ENCODE measurements at regions not wholly inside any gene's neighbourhood (a gene's known extent, or its start where the extent isn't known, plus 50 kb on each side); places are given as distances from the start of the nearest gene placed in this dataset.

DNA sequence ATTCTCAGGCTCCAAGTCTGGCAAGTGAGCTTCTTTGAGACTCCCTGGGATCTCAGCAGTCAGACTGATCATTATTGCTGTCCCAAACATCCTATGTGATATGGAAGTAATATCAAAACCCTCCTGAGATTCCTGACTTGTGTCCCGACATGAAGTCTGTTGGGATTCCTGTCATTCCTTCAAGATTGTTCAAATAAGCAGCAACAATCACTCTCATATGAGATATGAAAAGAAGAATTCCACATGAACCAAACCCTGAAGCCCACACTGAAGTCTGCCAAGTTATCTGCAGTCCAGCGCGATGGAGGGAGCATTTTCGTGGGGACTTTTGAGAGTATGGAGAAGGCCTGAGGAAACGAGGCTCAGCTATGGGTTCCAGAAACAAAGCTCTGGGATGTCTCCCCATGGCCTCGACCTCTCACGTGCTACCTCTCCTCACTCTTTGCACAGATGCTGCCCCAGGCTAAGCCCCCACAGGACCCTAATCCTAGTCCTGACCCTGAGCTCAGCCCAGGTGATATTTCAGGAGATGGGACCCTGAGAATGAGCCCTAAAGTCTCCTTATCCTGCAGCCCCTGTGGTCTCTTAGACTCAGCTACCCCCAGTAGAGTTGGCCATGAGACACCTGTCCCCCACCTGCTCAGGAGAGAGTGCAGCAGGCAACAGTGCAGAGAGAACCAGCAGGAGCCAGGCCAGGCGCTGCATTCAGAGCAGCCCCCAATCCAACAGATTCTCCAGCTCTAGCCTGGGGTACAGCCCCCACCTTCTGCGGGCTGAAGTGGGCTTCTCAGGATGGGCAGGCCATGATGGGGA is 100.2 kb downstream of the GGTLC2 start:
- no peak for DNase-seq (ENCODE audit: low read depth)

DNA sequence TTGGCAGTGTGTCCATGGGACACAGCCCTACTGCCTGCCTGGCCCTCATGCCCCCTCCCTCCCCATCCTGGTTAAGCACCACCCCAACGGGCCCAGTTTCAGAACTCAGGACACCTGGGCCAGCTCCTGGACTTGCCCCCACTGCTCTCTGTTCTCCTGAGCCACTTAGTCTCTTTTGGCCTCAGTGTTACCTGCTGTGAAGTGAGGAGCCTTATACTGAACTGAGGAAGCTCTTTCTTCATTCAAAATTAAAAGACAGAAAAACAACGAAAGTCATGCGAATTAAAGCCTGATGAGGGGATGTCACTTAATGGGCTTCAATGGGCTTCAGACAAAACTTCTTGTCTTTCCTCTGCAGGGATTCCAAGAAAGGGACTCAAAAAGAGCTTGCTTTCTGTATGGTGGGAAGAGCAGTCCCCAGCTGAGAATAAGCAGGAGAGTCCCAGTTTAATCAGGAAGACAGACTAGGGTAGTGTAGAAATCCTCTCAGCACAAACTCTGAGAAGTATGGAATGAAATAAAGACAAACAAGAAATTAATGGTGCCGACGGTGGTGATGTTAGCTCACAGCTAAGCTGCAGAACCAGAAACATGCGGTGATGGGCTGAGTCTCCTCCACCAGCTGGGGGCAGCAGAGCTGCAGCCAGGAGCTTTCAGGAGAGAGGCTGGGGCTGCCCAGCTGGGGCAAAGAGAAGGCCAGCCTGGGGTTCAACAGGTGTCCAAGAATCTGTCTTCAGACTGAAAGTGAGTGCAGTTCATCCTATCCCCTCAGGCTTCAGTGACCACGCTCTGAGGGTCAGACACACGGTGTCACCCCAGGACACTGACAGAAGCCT is 101.0 kb downstream of the GGTLC2 start:
- peak; percentile 15 for DNase-seq (ENCODE audit: low read depth)

- no peak for DNase-seq (ENCODE audit: low read depth)
These were observed 101.9 kb downstream of the GGTLC2 start for GRCh38 chr22:22746061-22746962.

GRCh38 chr22:22746963-22747933 is 102.8 kb downstream of the GGTLC2 start:
- no peak for DNase-seq (ENCODE audit: low read depth)

GRCh38 chr22:22748297-22748743 is 103.9 kb downstream of the GGTLC2 start:
- DNase-seq (ENCODE audit: low read depth): peak; percentile 44

GRCh38 chr22:22748756-22749155 is 104.3 kb downstream of the GGTLC2 start:
- DNase-seq (ENCODE audit: low read depth): no peak

DNA sequence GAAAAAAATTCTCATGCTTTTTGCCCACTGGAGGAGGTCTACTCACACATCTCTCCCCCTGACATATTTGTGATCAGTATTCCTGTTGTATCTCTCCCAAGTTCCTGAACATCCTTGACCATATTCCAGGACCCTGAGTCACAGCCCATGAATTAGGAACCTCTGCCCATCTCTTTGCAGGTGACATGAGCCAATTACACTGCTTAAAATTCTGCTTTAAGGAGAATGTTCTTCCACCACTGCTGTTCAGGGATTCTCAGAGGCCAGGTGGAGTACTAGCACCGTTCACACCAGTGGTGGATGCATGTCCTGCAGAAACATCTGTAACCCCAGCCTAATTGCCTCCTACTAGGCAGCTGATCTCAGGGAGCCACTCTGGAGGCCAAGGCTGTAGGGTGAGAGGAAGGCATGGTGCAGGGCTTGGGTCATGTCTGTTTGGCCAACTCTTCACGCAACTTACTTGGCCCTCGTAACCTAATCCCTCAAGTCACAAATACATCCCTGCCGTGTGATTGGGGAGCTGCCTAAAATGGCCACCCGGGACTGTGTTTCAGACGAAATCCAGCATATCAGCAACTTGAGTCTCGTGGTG is 104.8 kb downstream of the GGTLC2 start:
- DNase-seq (ENCODE audit: low read depth): no peak

DNA sequence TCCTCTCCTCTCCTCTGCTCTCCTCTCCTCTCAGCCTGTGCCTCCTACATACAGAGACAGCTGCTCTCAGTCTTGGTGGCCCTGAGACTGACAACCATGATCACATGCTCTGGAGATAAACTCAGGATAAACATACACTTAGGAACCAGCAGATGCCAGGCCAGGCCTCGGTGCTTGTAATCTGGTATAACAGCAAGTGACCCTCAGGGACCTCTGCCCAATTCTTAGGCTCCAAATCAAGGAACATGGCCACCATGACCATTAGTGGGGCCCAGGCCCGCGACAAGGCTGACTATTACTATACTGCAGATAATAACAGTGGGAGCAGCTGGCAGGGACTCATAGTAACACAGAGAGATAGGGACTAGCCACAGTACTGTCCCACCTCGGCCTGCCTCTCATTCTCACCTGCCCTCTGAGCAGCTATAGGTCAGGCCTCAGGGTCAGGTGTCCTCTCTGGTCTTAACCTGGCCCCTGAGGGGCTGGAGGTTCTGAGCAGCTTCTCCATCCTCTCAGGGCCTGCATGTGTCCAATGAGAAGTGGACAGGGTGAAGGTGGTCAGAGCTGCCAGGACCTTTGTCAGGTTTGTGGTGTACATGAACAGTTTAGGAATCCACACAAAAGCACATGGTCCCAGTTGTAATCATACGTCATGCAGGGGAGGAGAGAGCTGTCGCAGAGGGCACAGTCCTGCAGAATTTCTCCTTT is 106.1 kb downstream of the GGTLC2 start:
- DNase-seq (ENCODE audit: low read depth): no peak

- DNase-seq (ENCODE audit: low read depth): no peak
These were observed 106.7 kb downstream of the GGTLC2 start for GRCh38 chr22:22751043-22751603.

- no peak for DNase-seq (ENCODE audit: low read depth)
These were observed 107.8 kb downstream of the GGTLC2 start for GRCh38 chr22:22752199-22752555.

DNA sequence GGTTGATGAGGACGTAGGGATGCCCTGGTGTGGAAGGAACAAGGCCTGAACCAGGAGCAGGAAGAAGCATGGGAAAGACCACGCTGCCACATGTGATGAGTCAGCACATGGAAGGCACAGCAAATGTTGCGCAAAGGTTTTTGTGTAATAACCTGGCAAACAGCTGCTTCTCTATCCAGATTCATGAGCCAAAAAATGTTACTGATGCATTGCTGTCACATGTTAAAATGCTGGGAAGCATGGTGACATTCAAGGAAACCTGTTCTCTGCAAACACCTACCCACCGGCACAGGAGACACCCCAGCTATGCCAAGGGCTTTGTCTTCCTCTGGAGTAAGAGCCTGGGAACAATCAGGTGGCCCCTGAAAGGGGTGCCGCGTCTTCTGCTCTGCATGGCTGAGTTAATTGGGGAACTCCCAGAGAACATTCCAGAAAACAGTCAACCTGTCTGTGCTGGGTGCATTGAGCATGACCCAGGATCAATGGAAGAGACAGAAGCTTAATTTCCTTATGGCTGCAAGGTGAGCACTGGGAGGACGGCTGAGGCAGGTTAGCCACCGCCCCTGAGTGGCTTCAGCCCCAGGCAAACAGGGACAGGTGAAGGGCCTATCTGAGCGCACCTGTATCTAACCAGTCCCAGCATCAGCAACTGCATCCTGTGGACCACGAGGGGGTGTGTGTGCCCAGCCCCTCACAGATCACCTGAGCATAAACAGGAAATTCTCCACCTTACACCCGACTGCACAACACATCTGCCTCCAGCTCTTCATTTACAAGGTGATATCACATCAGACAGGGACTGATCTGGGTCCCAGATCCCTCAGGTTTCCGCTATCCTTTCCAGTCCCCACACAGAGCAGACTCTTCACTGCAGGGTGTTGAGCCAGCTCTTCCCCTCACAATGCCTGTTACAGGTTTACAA is 108.4 kb downstream of the GGTLC2 start:
- DNase-seq (ENCODE audit: low read depth): peak; percentile 82

- peak; percentile 25 for DNase-seq (ENCODE audit: low read depth)
These were observed 109.3 kb downstream of the GGTLC2 start for GRCh38 chr22:22753526-22754267.

GRCh38 chr22:22754268-22754657 is 109.8 kb downstream of the GGTLC2 start:
- no peak for DNase-seq (ENCODE audit: low read depth)

DNA sequence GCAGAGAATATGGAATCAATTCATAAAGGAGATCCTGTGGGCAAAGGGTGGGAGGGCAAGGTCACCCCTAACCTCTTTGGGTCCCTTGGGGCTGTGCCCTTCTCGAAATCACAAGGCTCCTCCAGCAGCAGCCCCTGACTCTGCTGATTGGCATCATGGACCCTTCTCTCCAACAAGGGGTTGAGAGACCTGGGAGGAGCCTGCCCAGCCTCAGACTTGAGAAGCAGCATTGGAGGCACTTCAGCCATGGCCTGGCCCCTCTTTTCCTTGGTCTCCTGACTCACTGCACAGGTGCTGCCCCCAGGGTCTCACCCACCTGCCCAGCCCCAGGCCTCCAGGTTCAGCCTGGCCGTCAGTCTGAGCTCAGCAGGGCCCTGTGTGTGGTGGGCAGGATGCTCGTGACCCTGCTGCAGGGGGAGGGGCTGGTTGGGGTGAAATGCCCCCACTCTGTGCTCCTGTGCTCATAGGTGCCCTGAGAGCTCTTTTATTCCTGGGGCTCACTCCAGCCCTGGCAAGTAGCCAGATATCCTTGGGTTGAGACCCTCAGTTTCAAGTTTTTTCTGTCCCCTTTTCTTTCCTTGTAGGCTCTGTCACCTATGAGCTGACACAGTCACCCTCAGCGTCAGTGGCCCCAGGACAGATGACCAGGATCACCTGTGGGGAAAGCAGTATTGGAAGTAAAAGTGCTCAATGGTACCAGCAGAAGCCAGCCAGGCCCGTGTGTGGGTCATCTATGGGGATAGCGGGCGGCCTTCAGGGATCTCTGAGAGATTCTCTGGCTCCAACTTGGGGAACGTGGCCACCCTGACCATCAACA is 110.8 kb downstream of the GGTLC2 start:
- DNase-seq (ENCODE audit: low read depth): no peak

GRCh38 chr22:22755778-22756100 is 111.3 kb downstream of the GGTLC2 start:
- DNase-seq (ENCODE audit: low read depth): no peak

GRCh38 chr22:22756109-22756508 is 111.7 kb downstream of the GGTLC2 start:
- no peak for DNase-seq (ENCODE audit: low read depth)
